SK-N-SH (cell line): ENCODE measurements at regions not wholly inside any gene's neighbourhood (a gene's known extent, or its start where the extent isn't known, plus 50 kb on each side); places are given as distances from the start of the nearest gene placed in this dataset.

ENCODE experiments used
- CTCF ChIA-PET: fragments of 300-600, 350-600 bp; formaldehyde crosslinking; extraction: SDS; loops from one replicate; lab custom pipeline; 2021; lab: Yijun Ruan, JAX
- POLR2A ChIA-PET: fragments of 350-600 bp; sonication (Branson Sonifier 250); formaldehyde crosslinking; extraction: SDS; loops from one replicate; lab custom pipeline; 2020; ENCODE audit warnings: antibody characterized with exemption, inconsistent platforms; lab: Yijun Ruan, JAX
- DNase-seq: peaks from one replicate; pipeline ENCODE4 v3.0.0; 2012
- H2AFZ ChIP-seq: fragments of 200-600 bp; sonication (generic); 2 replicates; pipeline ENCODE4 v1.8.1; 2016; ENCODE audit warnings: antibody characterized with exemption, mild to moderate bottlenecking, low read depth
- H3F3A ChIP-seq: fragments of 200-600 bp; sonication (generic); replicated peaks from 2 replicates; pipeline ENCODE3; 2016; ENCODE audit warnings: antibody characterized with exemption, mild to moderate bottlenecking; ENCODE audit not compliant: insufficient read depth
- H3K27ac ChIP-seq, 2 experiments: fragments of 200-500 bp in 1 of 2; fragments of 200-600 bp in 1 of 2; sonication (Bioruptor generic) in 1 of 2; sonication (generic), shearing (Covaris generic) in 1 of 2; 2 replicates each; pipeline versions ENCODE4 v1.5.1 to v1.6.1; 2014 to 2016; ENCODE audit warnings: low read depth in 2 of 2, inconsistent platforms in 1 of 2, low read length in 1 of 2, mild to moderate bottlenecking in 1 of 2, mixed read lengths in 1 of 2
- H3K27me3 ChIP-seq: fragments of 200-600 bp; sonication (generic), shearing (Covaris generic); 2 replicates; pipeline ENCODE4 v1.6.1; 2016; ENCODE audit warnings: mixed run types; ENCODE audit not compliant: insufficient read depth
- H3K36me3 ChIP-seq, 2 experiments: fragments of 200-500 bp in 1 of 2; fragments of 200-600 bp in 1 of 2; sonication (Bioruptor generic) in 1 of 2; sonication (generic) in 1 of 2; replicated peaks in 1 of 2; 2 replicates each; pipeline versions ENCODE3 to v1.5.1; 2014 to 2016; ENCODE audit warnings: low read length in 1 of 2, mild to moderate bottlenecking in 1 of 2; ENCODE audit not compliant: insufficient read depth in 2 of 2, control insufficient read depth in 1 of 2
- H3K4me1 ChIP-seq, 2 experiments: fragments of 200-500 bp in 1 of 2; fragments of 200-600 bp in 1 of 2; sonication (Bioruptor generic) in 1 of 2; sonication (generic), shearing (Covaris generic) in 1 of 2; 2 replicates each; pipeline versions ENCODE4 v1.5.1 to v1.6.1; 2014 to 2016; ENCODE audit warnings: low read depth in 1 of 2, low read length in 1 of 2, mixed run types in 1 of 2; ENCODE audit not compliant: insufficient read depth in 2 of 2, control insufficient read depth in 1 of 2
- H3K4me2 ChIP-seq: fragments of 200-600 bp; sonication (generic), shearing (Covaris generic); 2 replicates; pipeline ENCODE4 v1.6.1; 2017; ENCODE audit warnings: mixed run types
- H3K4me3 ChIP-seq, 2 experiments: fragments of 200-500 bp in 1 of 2; fragments of 200-600 bp in 1 of 2; sonication (Bioruptor generic) in 1 of 2; sonication (generic), shearing (Covaris generic) in 1 of 2; 2 replicates each; pipeline versions ENCODE4 v1.5.1 to v1.8.1; 2014 to 2016; ENCODE audit warnings: low read depth in 2 of 2, inconsistent platforms in 1 of 2, low read length in 1 of 2, mild to moderate bottlenecking in 1 of 2, mixed read lengths in 1 of 2, moderate library complexity in 1 of 2
- H3K79me2 ChIP-seq: fragments of 200-600 bp; sonication (generic); 2 replicates; pipeline ENCODE4 v1.8.1; 2017; ENCODE audit warnings: mild to moderate bottlenecking; ENCODE audit not compliant: insufficient read depth
- H3K9ac ChIP-seq: fragments of 200-600 bp; sonication (generic); 2 replicates; pipeline ENCODE4 v1.6.1; 2017; ENCODE audit warnings: mixed run types
- H3K9me2 ChIP-seq: fragments of 200-600 bp; sonication (generic); 2 replicates; pipeline ENCODE4 v1.6.1; 2017; ENCODE audit warnings: mixed run types
- H3K9me3 ChIP-seq: fragments of 200-600 bp; sonication (generic); 2 replicates; pipeline ENCODE4 v1.6.1; 2017; ENCODE audit warnings: mixed run types, mild to moderate bottlenecking, moderate library complexity
- H4K20me1 ChIP-seq: fragments of 200-600 bp; sonication (generic); 2 replicates; pipeline ENCODE4 v1.6.1; 2017; ENCODE audit warnings: mild to moderate bottlenecking, mixed run types; ENCODE audit not compliant: insufficient read depth
- CHD2 ChIP-seq: fragments of 150-350 bp; IDR thresholded peaks from 2 replicates; pipeline ENCODE4 v1.6.1; 2018; ENCODE audit warnings: low read length; ENCODE audit not compliant: partially characterized antibody
- CTCF ChIP-seq: fragments of 200-600 bp; sonication (generic); IDR thresholded peaks from 2 replicates; pipeline ENCODE4 v1.6.1; 2017; ENCODE audit warnings: antibody characterized with exemption, mild to moderate bottlenecking, moderate library complexity
- FOSL2 ChIP-seq: IDR thresholded peaks from 2 replicates; pipeline ENCODE4 v1.4.0; 2012; ENCODE audit warnings: low read depth, mild to moderate bottlenecking, moderate library complexity, borderline replicate concordance
- GABPA ChIP-seq: IDR thresholded peaks from 2 replicates; pipeline ENCODE4 v1.4.0; 2012; ENCODE audit warnings: low read depth, mild to moderate bottlenecking
- IRF3 ChIP-seq: fragments of 150-350 bp; IDR thresholded peaks from 2 replicates; pipeline ENCODE4 v1.6.1; 2016; ENCODE audit warnings: mild to moderate bottlenecking, low read depth, low read length
- NFIC ChIP-seq: IDR thresholded peaks from 2 replicates; pipeline ENCODE4 v1.4.0; 2012; ENCODE audit warnings: borderline replicate concordance
- NRF1 ChIP-seq: IDR thresholded peaks from 2 replicates; pipeline ENCODE4 v1.6.1; 2012; ENCODE audit warnings: low read depth, mild to moderate bottlenecking, low read length
- PBX3 ChIP-seq: IDR thresholded peaks from 2 replicates; pipeline ENCODE4; 2012
- REST ChIP-seq: IDR thresholded peaks from 2 replicates; pipeline ENCODE4 v1.6.1; 2012; ENCODE audit warnings: mild to moderate bottlenecking, low read depth, low read length, moderate library complexity
- RXRA ChIP-seq: IDR thresholded peaks from 2 replicates; pipeline ENCODE4 v1.4.0; 2012; ENCODE audit warnings: low read depth, mild to moderate bottlenecking, borderline replicate concordance
- TAF1 ChIP-seq: IDR thresholded peaks from 2 replicates; pipeline ENCODE4 v1.6.1; 2012; ENCODE audit warnings: low read depth, mild to moderate bottlenecking, low read length, moderate library complexity, borderline replicate concordance
- TCF12 ChIP-seq: IDR thresholded peaks from 2 replicates; pipeline ENCODE4 v1.4.0; 2012
- TEAD4 ChIP-seq: IDR thresholded peaks from 2 replicates; pipeline ENCODE4 v1.4.0; 2012; ENCODE audit warnings: mild to moderate bottlenecking, borderline replicate concordance; ENCODE audit not compliant: insufficient read depth
- USF2 ChIP-seq: fragments of 150-350 bp; IDR thresholded peaks from 2 replicates; pipeline ENCODE4 v1.6.1; 2017; ENCODE audit warnings: antibody characterized with exemption, low read length, low read depth, borderline replicate concordance

GRCh38 chr7:9102846-9103245 is 669.4 kb downstream of the NXPH1 start:
- POLR2A ChIA-PET, result no interaction called here
- H3K4me1 ChIP-seq, result no peaks in the 10 kb centered on the region; a peak in 1 of 4 replicates
- H3K27me3 ChIP-seq, result no peaks in the 10 kb centered on the region
- no peaks in the 10 kb centered on the region for H3K79me2 ChIP-seq
- no peak overlapping the region for H3K9ac ChIP-seq
- H2AFZ ChIP-seq, result no peak overlapping the region
- no peak for DNase-seq
- H3K4me2 ChIP-seq, result no peak overlapping the region
- H3K4me3 ChIP-seq, result no peak overlapping the region
- no peak for TF ChIP-seq TCF12
- no peak for TF ChIP-seq GABPA
- no peak for TF ChIP-seq NFIC
- TF ChIP-seq FOSL2, result no peak
- TF ChIP-seq IRF3, result no peak
- TF ChIP-seq TEAD4, result no peak
- TF ChIP-seq REST, result no peak
- no peak for TF ChIP-seq RXRA
- no peak for TF ChIP-seq NRF1
- TF ChIP-seq PBX3, result no peak
- no peak for TF ChIP-seq TAF1
- no peak for TF ChIP-seq USF2
- no peak for TF ChIP-seq CTCF
- TF ChIP-seq CHD2, result no peak
- TF ChIP-seq, all 33 proteins: peak for 0
- CTCF ChIA-PET, result no interaction called here
- Histone ChIP-seq H3F3A (no peaks in the 10 kb centered on the region), H3K9me2 (peaks cover 5% of the 10 kb centered on the region; the same call in 1 of the 2 replicates), H4K20me1 (no peaks in the 10 kb centered on the region), H3K9me3 (0 out of 2 replicates have a peak, but pooled peaks cover 17% of the 10 kb centered on the region), H3K36me3 (no peaks in the 10 kb centered on the region), H3K27ac (no peak overlapping the region)
